ENCODE measurements at regions not wholly inside any gene's neighbourhood (a gene's known extent, or its start where the extent isn't known, plus 50 kb on each side); places are given as distances from the start of the nearest gene placed in this dataset.

DNA sequence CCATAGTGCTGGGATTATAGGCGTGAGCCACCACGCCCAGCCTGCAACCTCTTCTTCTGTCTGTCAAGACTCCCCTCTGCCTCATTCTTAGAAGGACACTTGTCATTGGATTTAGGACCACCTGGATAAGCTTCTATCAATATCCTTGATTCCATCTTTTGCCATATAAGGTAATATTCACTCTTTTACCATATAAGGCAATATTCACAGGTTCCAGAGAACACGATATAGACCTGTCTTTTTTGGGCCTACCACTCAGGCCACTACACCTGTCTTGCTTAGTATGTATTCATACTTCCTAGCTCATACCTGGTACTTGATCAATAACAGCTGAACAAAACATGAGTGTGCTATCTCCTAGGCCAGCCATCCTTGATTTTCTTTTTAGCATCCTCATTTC is 149.2 kb upstream of the TOX3 start:
- 2% methylated on average over 3 of the region's 3 CpGs for WGBS (ENCODE audit: insufficient coverage, low coverage, missing lambda C conversion rate)
- no peak overlapping the region for H3K9ac ChIP-seq (ENCODE audit: insufficient read depth in 1 of 2, low read depth in 2 of 2, low read length in 2 of 2)
- H3K4me3 ChIP-seq: no peak overlapping the region
- ATAC-seq (no peak), DNase-seq (ENCODE audit: extremely low read depth in 1 of 4, low spot score in 3 of 4) (no peak), FAIRE-seq (no peak)
- no peaks in the 10 kb centered on the region for H3K27me3 ChIP-seq (ENCODE audit: control insufficient read depth in 2 of 2, insufficient read depth in 2 of 2, low read length in 2 of 2)
- no peaks in the 10 kb centered on the region for H3K4me1 ChIP-seq (replicated peaks in 1 of 2; ENCODE audit: control insufficient read depth in 2 of 2, insufficient read depth in 2 of 2, low read length in 2 of 2)
- CTCF ChIA-PET (ENCODE audit: low intra/inter-chr PET ratio): no interaction called here
- POLR2A ChIA-PET: no interaction called here
- no peaks in the 10 kb centered on the region for H3K9me1 ChIP-seq (ENCODE audit: control insufficient read depth, insufficient read depth, low read length)
- no peaks in the 10 kb centered on the region for H3K36me3 ChIP-seq (ENCODE audit: control insufficient read depth, insufficient read depth, low read length)
- no peak overlapping the region for H2AFZ ChIP-seq (ENCODE audit: low read depth, low read length)
- BruUV-seq (replicated peaks): no TSS peak
- no peaks in the 10 kb centered on the region for H3K79me2 ChIP-seq (ENCODE audit: control insufficient read depth, insufficient read depth, low read length)
- intact Hi-C loops (cut with micrococcal nuclease) (no loop called here), in situ Hi-C loops (cut with MboI) (no loop called here)
- H3K4me2 ChIP-seq (ENCODE audit: insufficient read depth, low read length): no peak overlapping the region
- H3K27ac ChIP-seq (ENCODE audit: extremely low read depth, low read depth, low read length): no peak overlapping the region
- 0 out of 2 replicates have a peak, but pooled peaks cover 1% of the 10 kb centered on the region for H3K9me3 ChIP-seq (replicated peaks; ENCODE audit: control insufficient read depth, insufficient read depth, low read depth, low read length)
- no peaks in the 10 kb centered on the region for H4K20me1 ChIP-seq (replicated peaks; ENCODE audit: control insufficient read depth, insufficient read depth, low read length)
- TF ChIP-seq PURB (CRISPR knock-in tag; IDR thresholded peaks at IDR 0.05; ENCODE audit: low read depth) (no peak), SETDB1 (IDR thresholded peaks at IDR 0.05; ENCODE audit: low read length) (no peak), BCOR (IDR thresholded peaks at IDR 0.05) (no peak), PTRF (tag; IDR thresholded peaks at IDR 0.05) (no peak), PCBP2 (IDR thresholded peaks at IDR 0.05; ENCODE audit: low read depth, low read length, poor library complexity, severe bottlenecking) (no peak), POLR2G (IDR thresholded peaks at IDR 0.05; ENCODE audit: low read depth, low read length) (no peak), ELF2 (CRISPR knock-in tag; IDR thresholded peaks at IDR 0.05) (no peak), ZNF785 (CRISPR knock-in tag; IDR thresholded peaks at IDR 0.05) (no peak), CBFA2T3 (IDR thresholded peaks at IDR 0.05) (no peak), ZFP36 (IDR thresholded peaks at IDR 0.05; ENCODE audit: low read depth, low read length, partially characterized antibody) (no peak), TEAD2 (tag; IDR thresholded peaks at IDR 0.05) (no peak)
- TF ChIP-seq, protein P1, sequence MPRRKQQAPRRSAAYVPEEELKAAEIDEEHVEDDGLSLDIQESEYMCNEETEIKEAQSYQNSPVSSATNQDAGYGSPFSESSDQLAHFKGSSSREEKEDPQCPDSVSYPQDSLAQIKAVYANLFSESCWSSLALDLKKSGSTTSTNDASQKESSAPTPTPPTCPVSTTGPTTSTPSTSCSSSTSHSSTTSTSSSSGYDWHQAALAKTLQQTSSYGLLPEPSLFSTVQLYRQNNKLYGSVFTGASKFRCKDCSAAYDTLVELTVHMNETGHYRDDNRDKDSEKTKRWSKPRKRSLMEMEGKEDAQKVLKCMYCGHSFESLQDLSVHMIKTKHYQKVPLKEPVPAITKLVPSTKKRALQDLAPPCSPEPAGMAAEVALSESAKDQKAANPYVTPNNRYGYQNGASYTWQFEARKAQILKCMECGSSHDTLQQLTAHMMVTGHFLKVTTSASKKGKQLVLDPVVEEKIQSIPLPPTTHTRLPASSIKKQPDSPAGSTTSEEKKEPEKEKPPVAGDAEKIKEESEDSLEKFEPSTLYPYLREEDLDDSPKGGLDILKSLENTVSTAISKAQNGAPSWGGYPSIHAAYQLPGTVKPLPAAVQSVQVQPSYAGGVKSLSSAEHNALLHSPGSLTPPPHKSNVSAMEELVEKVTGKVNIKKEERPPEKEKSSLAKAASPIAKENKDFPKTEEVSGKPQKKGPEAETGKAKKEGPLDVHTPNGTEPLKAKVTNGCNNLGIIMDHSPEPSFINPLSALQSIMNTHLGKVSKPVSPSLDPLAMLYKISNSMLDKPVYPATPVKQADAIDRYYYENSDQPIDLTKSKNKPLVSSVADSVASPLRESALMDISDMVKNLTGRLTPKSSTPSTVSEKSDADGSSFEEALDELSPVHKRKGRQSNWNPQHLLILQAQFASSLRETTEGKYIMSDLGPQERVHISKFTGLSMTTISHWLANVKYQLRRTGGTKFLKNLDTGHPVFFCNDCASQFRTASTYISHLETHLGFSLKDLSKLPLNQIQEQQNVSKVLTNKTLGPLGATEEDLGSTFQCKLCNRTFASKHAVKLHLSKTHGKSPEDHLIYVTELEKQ (CRISPR knock-in tag; IDR thresholded peaks at IDR 0.05): no peak
- TF ChIP-seq, protein P2, sequence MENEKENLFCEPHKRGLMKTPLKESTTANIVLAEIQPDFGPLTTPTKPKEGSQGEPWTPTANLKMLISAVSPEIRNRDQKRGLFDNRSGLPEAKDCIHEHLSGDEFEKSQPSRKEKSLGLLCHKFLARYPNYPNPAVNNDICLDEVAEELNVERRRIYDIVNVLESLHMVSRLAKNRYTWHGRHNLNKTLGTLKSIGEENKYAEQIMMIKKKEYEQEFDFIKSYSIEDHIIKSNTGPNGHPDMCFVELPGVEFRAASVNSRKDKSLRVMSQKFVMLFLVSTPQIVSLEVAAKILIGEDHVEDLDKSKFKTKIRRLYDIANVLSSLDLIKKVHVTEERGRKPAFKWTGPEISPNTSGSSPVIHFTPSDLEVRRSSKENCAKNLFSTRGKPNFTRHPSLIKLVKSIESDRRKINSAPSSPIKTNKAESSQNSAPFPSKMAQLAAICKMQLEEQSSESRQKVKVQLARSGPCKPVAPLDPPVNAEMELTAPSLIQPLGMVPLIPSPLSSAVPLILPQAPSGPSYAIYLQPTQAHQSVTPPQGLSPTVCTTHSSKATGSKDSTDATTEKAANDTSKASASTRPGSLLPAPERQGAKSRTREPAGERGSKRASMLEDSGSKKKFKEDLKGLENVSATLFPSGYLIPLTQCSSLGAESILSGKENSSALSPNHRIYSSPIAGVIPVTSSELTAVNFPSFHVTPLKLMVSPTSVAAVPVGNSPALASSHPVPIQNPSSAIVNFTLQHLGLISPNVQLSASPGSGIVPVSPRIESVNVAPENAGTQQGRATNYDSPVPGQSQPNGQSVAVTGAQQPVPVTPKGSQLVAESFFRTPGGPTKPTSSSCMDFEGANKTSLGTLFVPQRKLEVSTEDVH (IDR thresholded peaks at IDR 0.05; ENCODE audit: low read depth, partially characterized antibody): no peak
- TF ChIP-seq, protein P3, sequence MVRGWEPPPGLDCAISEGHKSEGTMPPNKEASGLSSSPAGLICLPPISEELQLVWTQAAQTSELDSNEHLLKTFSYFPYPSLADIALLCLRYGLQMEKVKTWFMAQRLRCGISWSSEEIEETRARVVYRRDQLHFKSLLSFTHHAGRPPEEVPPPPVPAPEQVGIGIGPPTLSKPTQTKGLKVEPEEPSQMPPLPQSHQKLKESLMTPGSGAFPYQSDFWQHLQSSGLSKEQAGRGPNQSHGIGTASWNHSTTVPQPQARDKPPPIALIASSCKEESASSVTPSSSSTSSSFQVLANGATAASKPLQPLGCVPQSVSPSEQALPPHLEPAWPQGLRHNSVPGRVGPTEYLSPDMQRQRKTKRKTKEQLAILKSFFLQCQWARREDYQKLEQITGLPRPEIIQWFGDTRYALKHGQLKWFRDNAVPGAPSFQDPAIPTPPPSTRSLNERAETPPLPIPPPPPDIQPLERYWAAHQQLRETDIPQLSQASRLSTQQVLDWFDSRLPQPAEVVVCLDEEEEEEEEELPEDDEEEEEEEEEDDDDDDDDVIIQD (CRISPR knock-in tag; IDR thresholded peaks at IDR 0.05): no peak
